DOHH2 (cell line): ENCODE measurements at regions not wholly inside any gene's neighbourhood (a gene's known extent, or its start where the extent isn't known, plus 50 kb on each side); places are given as distances from the start of the nearest gene placed in this dataset.

ENCODE experiments used
- H3F3A ChIP-seq: fragments of 200-600 bp; sonication (generic), shearing (Covaris generic); 2 replicates; pipeline ENCODE4 v1.6.0; 2016; ENCODE audit warnings: antibody characterized with exemption, mild to moderate bottlenecking; ENCODE audit not compliant: control insufficient read depth, insufficient read depth
- H3K27ac ChIP-seq: fragments of 200-600 bp; sonication (generic); 2 replicates; pipeline ENCODE4 v1.5.1; 2014; ENCODE audit warnings: low read depth, mild to moderate bottlenecking, low read length, moderate library complexity
- H3K27me3 ChIP-seq: fragments of 200-600 bp; sonication (generic); 2 replicates; pipeline ENCODE4 v1.6.1; 2014; ENCODE audit warnings: mild to moderate bottlenecking, low read length, mixed read lengths; ENCODE audit not compliant: control insufficient read depth
- H3K36me3 ChIP-seq: fragments of 200-600 bp; sonication (generic); 2 replicates; pipeline ENCODE4 v1.6.1; 2014; ENCODE audit warnings: mild to moderate bottlenecking, low read length, moderate library complexity, mixed read lengths; ENCODE audit not compliant: control insufficient read depth
- H3K4me1 ChIP-seq: fragments of 200-600 bp; sonication (generic); 2 replicates; pipeline ENCODE4 v1.6.1; 2014; ENCODE audit warnings: mild to moderate bottlenecking, low read length, mixed read lengths; ENCODE audit not compliant: control insufficient read depth
- H3K4me2 ChIP-seq: fragments of 200-600 bp; sonication (generic); 2 replicates; pipeline ENCODE4 v1.6.0; 2014; ENCODE audit warnings: mild to moderate bottlenecking, low read length, moderate library complexity
- H3K4me3 ChIP-seq: fragments of 200-600 bp; sonication (generic); 2 replicates; pipeline ENCODE4 v1.5.1; 2014; ENCODE audit warnings: mild to moderate bottlenecking, low read length, mixed read lengths
- H3K79me2 ChIP-seq: fragments of 200-600 bp; sonication (generic); 2 replicates; pipeline ENCODE4 v1.6.1; 2014; ENCODE audit warnings: mild to moderate bottlenecking, low read length, mixed read lengths; ENCODE audit not compliant: control insufficient read depth
- H3K9me2 ChIP-seq: fragments of 200-600 bp; sonication (generic); replicated peaks from 2 replicates; pipeline ENCODE4 v1.6.1; 2014; ENCODE audit warnings: mild to moderate bottlenecking, low read length, mixed read lengths; ENCODE audit not compliant: control insufficient read depth
- H3K9me3 ChIP-seq: fragments of 200-600 bp; sonication (generic); 2 replicates; pipeline ENCODE4 v1.6.1; 2014; ENCODE audit warnings: antibody characterized with exemption, low read length, mixed read lengths; ENCODE audit not compliant: control insufficient read depth, insufficient read depth
- H4K20me1 ChIP-seq: fragments of 200-600 bp; sonication (generic); 2 replicates; pipeline ENCODE4 v1.6.0; 2014; ENCODE audit warnings: low read depth, mild to moderate bottlenecking, antibody characterized with exemption, low read length, moderate library complexity; ENCODE audit not compliant: control insufficient read depth, insufficient read depth
- CTCF ChIP-seq: fragments of 200-600 bp; sonication (generic); IDR thresholded peaks from one replicate; pipeline ENCODE4 v1.5.1; 2014; ENCODE audit warnings: antibody characterized with exemption, mild to moderate bottlenecking, low read depth, low read length; ENCODE audit not compliant: poor library complexity, severe bottlenecking
- EZH2phosphoT487 ChIP-seq: fragments of 200-600 bp; sonication (generic); IDR thresholded peaks from 2 replicates; pipeline ENCODE4 v1.6.1; 2017; ENCODE audit warnings: borderline replicate concordance, mild to moderate bottlenecking, antibody characterized with exemption, low read length, moderate library complexity, mixed read lengths

- H3K4me2 ChIP-seq = no peak overlapping the region
- H3K79me2 ChIP-seq = no peaks in the 10 kb centered on the region
- H3K4me1 ChIP-seq = no peaks in the 10 kb centered on the region
- no peaks in the 10 kb centered on the region for H3K9me3 ChIP-seq
- no peaks in the 10 kb centered on the region for H4K20me1 ChIP-seq
- no peaks in the 10 kb centered on the region for H3K36me3 ChIP-seq
- no peaks in the 10 kb centered on the region for H3K27me3 ChIP-seq
- no peaks in the 10 kb centered on the region for H3F3A ChIP-seq
- TF ChIP-seq EZH2phosphoT487 (no peak), CTCF (no peak)
- H3K9me2 ChIP-seq = no peaks in the 10 kb centered on the region
- no peak overlapping the region for H3K4me3 ChIP-seq
- H3K27ac ChIP-seq = no peak overlapping the region
These were observed 680.3 kb downstream of the MED13L start for GRCh38 chr12:115597157-115597712.

- H3K4me3 ChIP-seq = no peak overlapping the region
- no peaks in the 10 kb centered on the region for H3K79me2 ChIP-seq
- TF ChIP-seq EZH2phosphoT487 (no peak), CTCF (no peak)
- no peak overlapping the region for H3K27ac ChIP-seq
- H3K36me3 ChIP-seq = no peaks in the 10 kb centered on the region
- H3K4me2 ChIP-seq = no peak overlapping the region
- H4K20me1 ChIP-seq = no peaks in the 10 kb centered on the region
- no peaks in the 10 kb centered on the region for H3F3A ChIP-seq
- H3K9me3 ChIP-seq = no peaks in the 10 kb centered on the region
- no peaks in the 10 kb centered on the region for H3K9me2 ChIP-seq
- no peaks in the 10 kb centered on the region for H3K27me3 ChIP-seq
- no peaks in the 10 kb centered on the region for H3K4me1 ChIP-seq
These were observed 689.4 kb downstream of the MED13L start for GRCh38 chr12:115588131-115588530.

- no peak overlapping the region for H3K4me2 ChIP-seq
- no peaks in the 10 kb centered on the region for H3K27me3 ChIP-seq
- no peaks in the 10 kb centered on the region for H3K79me2 ChIP-seq
- TF ChIP-seq CTCF (no peak), EZH2phosphoT487 (no peak)
- H3K9me2 ChIP-seq = no peaks in the 10 kb centered on the region
- H3K36me3 ChIP-seq = no peaks in the 10 kb centered on the region
- H3K4me1 ChIP-seq = no peaks in the 10 kb centered on the region
- no peaks in the 10 kb centered on the region for H3F3A ChIP-seq
- no peaks in the 10 kb centered on the region for H3K9me3 ChIP-seq
- H3K27ac ChIP-seq = no peak overlapping the region
- no peak overlapping the region for H3K4me3 ChIP-seq
- H4K20me1 ChIP-seq = no peaks in the 10 kb centered on the region
These were observed 693.3 kb downstream of the MED13L start for GRCh38 chr12:115584156-115584555.

- H3K79me2 ChIP-seq = no peaks in the 10 kb centered on the region
- H3F3A ChIP-seq = no peaks in the 10 kb centered on the region
- H3K36me3 ChIP-seq = no peaks in the 10 kb centered on the region
- no peak overlapping the region for H3K4me3 ChIP-seq
- no peaks in the 10 kb centered on the region for H3K9me3 ChIP-seq
- TF ChIP-seq EZH2phosphoT487 (no peak), CTCF (no peak)
- H3K27me3 ChIP-seq = no peaks in the 10 kb centered on the region
- H3K4me2 ChIP-seq = no peak overlapping the region
- H3K9me2 ChIP-seq = no peaks in the 10 kb centered on the region
- H3K4me1 ChIP-seq = no peaks in the 10 kb centered on the region
- H3K27ac ChIP-seq = no peak overlapping the region
- no peaks in the 10 kb centered on the region for H4K20me1 ChIP-seq
These were observed 693.9 kb downstream of the MED13L start for GRCh38 chr12:115583591-115583990.
